ENCODE measurements at regions not wholly inside any gene's neighbourhood (a gene's known extent, or its start where the extent isn't known, plus 50 kb on each side); places are given as distances from the start of the nearest gene placed in this dataset.

DNA sequence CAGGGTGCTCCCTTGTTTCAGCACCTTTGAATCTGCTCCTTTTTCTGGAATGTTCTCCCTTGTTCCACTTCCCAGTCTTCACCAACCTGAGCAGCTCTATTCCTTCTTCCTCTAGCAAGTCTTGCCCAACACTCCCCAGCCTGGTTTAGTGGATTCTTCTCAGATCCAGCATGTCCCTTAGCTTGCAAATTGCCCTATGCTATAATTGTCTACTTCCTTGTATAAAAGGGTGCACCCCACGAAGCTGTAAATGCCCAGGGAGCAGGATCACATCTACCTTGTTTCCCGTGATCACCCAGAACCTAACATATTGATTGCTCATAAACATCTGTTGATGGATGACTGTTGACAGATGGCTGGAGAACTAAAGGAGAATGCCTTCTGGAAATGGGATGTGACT lies 93.2 kb upstream of the C1QTNF9B start:
- TF ChIP-seq, protein P1, sequence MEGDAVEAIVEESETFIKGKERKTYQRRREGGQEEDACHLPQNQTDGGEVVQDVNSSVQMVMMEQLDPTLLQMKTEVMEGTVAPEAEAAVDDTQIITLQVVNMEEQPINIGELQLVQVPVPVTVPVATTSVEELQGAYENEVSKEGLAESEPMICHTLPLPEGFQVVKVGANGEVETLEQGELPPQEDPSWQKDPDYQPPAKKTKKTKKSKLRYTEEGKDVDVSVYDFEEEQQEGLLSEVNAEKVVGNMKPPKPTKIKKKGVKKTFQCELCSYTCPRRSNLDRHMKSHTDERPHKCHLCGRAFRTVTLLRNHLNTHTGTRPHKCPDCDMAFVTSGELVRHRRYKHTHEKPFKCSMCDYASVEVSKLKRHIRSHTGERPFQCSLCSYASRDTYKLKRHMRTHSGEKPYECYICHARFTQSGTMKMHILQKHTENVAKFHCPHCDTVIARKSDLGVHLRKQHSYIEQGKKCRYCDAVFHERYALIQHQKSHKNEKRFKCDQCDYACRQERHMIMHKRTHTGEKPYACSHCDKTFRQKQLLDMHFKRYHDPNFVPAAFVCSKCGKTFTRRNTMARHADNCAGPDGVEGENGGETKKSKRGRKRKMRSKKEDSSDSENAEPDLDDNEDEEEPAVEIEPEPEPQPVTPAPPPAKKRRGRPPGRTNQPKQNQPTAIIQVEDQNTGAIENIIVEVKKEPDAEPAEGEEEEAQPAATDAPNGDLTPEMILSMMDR (IDR thresholded peaks at IDR 0.05; ENCODE audit: insufficient read depth, low read length, poor library complexity, severe bottlenecking), result no peak
- TF ChIP-seq EZH2phosphoT487 (conservative IDR thresholded peaks at IDR 0.05; ENCODE audit: low read length), result no peak
